NCI-H1048 (cell line): ENCODE measurements at regions not wholly inside any gene's neighbourhood (a gene's known extent, or its start where the extent isn't known, plus 50 kb on each side); places are given as distances from the start of the nearest gene placed in this dataset.

Source experiments
- DNase-seq: peaks from one replicate; lab custom pipeline; 2025; lab: John Stamatoyannopoulos, UW

DNA sequence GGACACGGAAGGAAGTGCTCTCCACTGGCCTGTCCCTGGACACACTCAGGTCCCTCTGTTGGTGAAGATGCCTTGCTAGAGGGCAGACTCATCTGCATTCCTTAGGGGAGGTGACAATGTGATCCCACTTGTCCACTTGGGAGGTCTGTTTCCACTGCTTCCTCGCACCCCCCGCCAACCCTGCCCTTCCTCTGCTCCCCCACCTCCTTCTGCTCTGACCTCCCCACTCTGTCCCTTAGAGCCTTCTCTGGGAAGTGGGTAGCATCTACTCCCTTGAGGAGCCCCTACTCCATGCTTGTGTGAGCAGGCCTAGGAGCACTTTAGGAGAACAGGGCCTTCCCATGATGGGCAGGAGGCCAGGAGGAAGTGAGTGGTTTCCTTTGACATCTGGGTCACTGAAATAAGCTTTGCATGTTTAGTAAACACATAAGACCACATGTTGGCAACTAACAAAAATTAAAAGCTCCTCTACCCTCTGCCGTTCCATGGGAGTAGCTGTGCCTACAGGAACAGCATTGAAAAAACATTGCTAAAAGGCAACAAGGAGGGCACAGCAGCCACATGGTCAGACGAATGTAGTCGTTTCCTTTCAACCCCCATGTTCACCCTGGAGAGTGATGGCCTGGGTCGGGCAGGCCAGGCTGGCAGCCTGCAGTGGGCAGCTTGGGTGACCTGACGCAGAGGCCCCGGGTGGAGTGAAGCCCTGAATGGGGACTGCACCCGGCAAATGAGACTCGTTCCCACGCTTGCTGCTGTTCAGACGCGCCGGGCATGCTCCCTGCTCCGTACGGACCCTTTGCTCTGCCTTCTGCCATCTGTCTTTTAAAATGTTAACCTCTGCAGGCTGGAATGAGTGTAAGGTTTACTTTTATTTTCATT, 634.0 kb downstream of the IRX1 start:
- no peak for DNase-seq

DNA sequence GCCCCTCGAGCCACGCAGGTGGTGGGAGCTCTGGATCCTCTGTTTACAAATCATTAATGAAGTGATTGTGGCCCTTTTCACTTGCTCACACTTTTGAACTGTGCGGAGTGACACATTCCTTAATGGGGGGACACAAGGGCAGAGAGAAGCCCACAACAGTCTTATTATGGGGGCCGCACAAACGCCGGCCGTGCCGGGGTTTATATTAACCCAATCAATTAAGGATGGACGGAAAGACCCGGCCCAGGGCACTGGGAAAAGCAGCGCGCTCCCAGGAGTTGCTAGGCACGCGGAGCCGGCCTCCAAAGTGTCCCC, 634.8 kb downstream of the IRX1 start:
- no peak for DNase-seq

DNA sequence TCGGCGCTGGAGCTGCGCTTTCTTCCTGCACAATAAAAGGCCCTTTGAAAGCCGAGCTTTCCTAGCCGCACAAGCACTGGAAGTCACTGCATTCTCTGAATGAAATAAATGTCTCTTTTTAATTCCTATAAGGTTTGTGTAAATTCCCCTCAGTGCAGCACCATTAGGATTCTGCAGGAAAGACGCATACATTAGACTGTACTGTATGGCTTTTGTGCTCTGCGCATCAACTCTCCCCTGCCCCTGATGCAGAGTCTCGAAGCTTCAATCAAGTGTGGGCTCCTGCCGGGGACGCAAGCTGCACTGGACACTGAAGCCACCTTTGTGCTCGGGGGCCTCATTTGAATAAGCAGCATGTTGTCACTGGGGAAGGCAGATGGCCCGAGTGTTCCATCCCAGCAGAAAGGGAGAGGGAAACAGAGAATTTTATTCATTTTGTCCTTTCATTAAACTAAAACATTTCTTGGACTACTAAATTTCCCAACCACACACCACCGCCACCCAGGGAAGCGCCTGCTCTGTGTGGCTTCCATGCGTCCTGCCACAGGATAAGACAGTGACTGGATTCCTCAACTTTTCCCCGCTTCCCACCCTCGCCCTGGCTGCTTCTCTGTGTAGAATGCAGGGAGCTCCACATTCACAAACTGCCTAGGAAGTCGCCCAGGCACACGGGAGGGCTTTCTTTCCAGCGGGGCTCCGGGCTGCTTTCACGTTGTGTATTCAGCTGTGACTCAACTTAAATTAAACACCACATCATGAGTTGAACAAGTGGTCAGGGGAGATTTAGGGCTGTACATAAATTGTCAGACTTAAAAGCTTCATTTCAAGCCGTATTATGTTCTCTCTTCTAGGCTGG, 635.4 kb downstream of the IRX1 start:
- DNase-seq = no peak

DNA sequence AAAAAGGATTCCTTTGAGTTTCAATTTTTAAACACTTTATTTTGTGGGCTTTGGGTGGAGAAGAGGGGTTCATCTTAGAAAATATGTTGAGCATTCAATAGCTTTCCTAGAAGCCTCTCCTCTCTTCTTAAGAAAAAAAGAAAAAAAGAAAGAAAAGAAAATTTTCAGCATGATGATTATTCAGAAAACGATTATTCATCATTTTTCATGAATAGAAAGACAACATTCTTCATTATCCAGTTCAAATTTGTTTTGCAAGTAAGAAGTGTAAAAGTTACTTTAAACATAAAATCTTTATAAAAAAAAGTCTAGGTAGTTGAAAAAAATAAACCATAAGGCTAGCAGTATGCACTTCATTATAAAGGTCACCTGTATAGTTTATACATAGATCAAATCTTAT, 636.5 kb downstream of the IRX1 start:
- DNase-seq = no peak

DNA sequence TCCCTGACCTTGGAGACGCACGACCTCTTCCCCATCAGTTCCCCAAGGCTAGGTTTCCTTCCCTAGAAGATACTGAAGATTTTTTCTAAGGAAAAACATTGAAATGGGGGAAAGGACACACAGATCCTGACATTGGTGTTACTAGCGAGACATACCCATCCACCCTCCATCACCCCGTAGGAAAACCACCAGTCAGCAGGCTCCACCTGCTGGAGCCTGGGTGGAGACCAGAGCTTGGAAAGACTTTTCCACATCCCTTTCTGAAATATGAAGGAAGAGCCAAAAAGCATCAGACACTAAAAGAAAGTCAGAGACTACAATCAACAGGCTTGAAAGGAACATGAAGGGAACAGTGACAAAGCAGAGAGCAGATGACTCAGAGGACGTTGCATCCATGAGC, 638.0 kb downstream of the IRX1 start:
- no peak for DNase-seq

DNA sequence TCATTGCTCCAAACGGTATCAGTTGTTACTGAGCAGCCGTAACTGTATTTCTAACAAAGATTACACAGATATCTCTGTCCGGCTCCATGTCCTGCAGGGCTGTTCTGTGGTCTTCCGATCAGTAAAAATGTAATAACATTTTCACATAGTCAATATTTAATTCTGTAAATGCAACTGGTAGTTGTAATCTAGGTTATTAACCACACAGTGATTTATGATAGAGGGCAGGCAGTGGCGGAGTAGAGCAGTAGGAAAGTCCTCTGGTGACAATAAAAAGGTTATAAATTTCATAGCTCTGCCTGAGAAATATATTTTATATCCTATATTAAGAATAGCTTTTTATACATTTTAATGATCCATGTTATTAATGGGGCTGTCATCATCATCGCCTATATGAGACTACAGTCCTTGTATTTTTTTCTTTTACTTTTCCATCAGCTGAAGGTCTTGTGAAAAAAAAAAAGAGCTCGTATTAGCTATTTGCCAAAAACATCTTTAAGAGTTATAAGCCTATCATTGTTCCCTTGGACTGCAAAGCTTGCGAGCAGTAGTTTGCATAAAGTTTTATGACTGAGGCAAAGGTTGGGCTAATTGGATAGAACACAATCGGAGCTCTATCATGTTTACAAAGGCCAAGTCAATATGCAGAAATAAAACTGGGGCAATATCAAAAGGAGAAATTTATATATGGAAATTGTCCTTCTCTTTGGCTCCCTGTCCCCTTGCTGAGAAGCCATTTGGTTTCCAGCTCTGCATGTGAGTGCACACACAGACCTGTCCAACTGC, 648.0 kb downstream of the IRX1 start:
- DNase-seq = peak; percentile 90

DNA sequence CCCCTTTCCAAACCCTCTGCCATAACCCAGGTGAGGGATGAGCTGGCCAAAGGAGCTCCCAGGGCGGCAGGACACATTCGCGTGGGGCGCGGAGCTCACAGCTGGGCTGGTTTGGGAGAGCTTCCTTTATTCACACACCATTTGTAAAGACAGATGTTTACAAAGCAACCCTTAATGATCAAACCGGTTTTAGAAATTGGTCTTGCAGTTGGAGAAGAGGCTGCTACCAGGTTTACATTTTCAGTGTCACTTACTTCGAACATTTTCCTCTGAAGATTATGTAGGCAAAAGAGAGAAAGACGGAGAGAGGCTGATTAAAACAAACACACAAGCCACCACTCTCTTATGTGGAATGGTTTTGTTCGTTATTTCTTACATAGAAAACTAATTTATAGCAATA, 648.7 kb downstream of the IRX1 start:
- peak; percentile 90 for DNase-seq

DNA sequence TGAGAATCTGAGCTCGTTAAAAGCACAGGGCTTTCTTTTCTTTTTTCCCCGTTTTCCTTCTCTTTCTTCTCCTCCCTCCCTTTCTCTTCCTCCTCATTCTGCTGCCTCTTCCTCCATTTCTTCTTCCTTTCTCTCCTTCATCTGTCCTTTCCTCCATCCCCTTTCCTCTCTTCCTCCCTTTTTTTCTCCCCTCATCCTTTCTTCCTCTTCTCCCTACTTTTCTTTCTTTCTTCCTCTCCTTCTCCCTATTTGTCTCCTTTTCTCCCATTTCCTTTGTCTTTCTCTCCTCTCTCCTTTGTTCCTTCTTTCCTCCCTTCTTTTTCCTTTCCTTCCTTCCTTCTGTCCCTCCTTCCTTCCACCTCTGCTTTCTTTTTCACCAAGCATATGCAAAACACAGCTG, 649.4 kb downstream of the IRX1 start:
- no peak for DNase-seq

DNA sequence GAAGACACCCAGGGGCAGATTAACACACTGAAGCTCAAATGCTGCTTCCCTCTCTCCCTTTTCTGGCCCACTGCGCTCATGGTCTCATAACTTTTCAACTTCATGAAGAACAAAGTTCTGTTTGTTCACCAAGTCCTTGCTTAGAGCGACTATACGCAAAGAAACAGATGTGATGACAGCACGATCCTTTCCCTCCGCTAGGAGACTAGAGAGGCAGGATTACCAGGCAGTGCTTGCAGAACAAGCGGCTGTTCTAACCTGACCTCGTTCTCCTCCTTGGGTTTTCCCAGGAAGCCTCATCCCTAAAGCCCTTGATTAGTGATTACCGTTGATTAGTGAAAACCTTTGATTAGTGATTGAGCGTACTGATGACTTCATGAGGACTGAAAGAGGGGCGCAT, 649.9 kb downstream of the IRX1 start:
- DNase-seq = peak; percentile 11

DNA sequence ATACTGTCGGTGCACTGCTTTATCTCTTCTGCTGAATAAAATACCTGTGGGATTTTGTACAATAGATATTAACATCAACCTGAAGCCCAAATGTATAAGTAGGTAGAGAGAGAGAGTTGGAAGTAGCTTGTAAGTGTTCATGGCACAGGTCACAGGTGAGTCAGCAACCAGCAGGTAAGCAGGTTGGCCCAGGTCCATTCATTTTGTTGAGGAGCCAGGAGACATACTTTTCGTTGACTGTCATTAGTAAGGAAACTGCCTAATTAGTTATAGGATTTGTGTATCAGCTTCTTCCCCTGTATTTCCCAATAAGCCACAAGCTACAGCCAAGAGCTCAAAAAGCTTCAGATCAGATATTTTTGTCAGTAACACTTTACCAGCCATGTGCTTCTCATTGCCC, 650.8 kb downstream of the IRX1 start:
- no peak for DNase-seq

DNA sequence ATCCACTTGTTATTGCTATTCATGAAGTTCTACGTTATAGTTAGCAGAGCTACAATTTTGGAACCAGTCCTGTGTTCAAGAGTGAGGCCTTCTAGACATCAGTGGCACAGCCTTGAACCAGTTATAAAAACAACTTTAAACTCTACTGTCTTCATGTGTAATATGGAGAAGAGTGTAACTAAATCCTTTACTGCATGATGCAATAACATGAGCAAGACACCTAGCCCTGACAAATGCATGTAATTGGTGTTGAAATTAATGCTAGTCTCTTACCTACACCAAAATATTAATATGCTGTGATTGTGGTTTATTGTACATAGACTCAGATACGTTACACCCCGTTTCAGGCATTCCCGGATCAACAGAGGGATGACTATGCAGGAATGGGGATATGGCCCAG, 654.6 kb downstream of the IRX1 start:
- DNase-seq = no peak

DNA sequence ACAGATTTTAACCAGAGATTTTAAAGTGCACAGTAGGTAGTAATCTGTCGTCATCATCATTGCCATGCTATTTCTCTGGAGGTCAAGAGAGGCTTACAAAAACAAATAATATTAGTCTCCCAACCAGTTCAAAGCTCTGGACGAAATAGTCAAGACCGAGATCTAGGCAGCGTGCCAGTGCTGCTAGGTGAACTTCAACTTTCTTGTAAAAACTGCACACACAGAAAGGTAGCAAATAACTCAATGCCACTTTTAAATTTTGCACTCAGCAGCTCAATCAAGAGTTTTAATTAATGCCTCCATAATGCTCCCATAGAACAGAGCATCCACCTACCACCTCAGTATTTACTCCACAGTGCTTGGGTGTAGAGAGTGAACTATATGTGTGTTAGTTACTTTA, 656.8 kb downstream of the IRX1 start:
- DNase-seq = no peak

DNA sequence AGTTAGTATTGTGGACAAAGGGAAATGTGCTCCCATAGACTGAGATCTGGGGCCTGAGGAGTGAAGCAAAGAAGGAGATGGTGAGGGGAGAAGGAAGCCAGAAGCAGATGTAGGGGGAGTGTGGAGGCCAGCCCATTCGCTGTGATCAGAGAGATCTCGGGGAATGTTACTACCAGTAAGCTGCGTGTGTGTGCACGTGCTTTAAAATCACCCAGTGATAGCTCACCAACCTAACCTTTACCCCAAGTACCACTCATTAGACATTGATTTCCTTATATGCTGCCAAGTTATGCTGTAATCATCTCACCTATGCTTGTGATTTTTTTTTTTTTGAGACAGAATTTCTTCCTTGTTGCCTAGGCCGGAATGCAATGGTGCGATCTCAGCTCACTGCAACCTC, 659.1 kb downstream of the IRX1 start:
- no peak for DNase-seq

DNA sequence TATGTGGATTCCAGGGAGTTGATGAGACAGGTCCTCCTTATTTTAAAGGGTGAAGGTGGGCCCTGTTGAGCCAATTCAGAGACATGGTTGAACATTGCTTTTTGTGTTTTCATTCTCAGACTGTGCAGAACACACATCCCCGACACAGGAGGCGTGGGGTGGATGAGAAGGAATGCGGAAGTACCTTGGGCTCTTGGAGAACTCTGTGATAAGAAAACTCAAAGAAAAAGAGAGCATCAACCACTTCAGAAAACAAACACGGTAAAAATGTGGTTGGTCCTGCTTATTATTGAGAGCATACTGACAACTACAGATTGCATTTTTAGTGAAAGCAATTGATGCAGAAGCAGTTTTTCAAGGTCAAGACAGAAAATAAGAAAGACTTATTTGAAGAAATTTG, 659.8 kb downstream of the IRX1 start:
- no peak for DNase-seq

DNA sequence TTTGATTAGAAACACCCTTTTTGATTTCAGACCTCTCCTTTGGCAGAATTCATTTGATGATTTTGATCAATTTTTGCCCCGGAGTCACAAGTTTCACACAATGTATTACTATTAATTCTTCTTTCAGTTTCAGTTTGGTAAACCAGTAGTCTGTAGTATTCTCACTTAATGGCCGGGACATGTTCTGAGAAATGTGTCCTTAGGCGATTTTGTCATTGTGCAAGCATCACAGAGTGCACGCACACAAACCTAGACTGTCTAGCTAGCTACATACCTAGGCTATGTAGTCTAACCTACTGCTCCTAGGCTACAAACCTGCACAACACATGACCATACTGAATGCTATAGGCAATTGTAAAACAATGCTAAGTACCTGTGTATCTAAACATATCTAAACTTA, 662.5 kb downstream of the IRX1 start:
- no peak for DNase-seq

DNA sequence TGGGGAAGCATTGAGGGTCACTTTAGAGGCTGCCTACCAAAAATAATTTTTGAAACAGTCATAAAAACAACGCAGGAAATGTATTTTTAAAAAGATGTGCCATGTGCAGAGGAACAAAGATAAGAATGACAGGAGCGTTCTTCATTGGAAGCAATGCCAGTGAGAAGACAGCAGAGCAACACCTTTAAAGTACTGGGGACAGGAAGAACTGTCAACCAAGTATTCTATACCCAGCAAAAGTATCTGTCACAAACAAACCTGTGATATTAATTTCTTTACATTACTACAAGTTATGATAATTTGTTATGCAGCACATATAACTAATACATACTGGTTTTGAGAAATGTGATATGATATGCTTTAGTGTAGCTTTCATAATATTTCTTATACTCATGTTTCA, 675.6 kb downstream of the IRX1 start:
- no peak for DNase-seq

DNA sequence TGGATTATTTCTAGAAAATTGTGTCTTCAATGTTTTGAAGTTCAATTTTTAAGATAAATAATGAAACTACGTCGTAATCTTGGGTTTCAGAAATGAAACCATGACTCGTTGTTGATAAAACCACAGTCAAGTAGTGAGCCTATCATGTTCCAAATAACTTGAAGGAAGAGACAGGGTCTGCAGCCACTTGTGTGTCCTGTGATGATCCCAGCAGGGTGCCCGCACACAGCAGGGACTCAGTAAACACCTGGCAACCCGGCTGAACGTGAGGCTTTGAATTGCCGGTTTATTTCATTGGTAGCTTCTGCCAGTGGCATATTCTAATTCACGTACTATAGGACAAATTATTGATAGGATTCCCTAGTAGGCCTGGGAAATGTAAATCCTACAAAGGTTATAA, 679.6 kb downstream of the IRX1 start:
- no peak for DNase-seq

DNA sequence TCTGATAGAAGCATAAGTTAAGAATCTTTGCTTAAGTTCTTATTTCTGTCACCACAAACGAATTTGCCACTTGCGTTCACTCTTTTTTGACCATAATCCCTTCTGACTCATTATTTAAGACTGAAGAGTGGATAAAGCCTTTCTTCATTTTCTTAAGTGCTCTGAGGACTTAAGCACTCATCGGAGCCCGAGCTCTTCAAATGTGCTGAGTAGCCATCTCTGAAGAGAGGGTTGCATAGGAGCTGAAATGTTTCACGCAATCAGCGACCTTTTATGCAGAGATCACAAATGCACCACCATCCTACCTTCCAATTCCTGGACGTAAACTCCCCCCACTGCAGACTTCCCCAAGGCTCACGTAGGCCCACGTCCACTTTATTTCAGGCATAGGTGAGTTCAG, 699.2 kb downstream of the IRX1 start:
- no peak for DNase-seq

DNA sequence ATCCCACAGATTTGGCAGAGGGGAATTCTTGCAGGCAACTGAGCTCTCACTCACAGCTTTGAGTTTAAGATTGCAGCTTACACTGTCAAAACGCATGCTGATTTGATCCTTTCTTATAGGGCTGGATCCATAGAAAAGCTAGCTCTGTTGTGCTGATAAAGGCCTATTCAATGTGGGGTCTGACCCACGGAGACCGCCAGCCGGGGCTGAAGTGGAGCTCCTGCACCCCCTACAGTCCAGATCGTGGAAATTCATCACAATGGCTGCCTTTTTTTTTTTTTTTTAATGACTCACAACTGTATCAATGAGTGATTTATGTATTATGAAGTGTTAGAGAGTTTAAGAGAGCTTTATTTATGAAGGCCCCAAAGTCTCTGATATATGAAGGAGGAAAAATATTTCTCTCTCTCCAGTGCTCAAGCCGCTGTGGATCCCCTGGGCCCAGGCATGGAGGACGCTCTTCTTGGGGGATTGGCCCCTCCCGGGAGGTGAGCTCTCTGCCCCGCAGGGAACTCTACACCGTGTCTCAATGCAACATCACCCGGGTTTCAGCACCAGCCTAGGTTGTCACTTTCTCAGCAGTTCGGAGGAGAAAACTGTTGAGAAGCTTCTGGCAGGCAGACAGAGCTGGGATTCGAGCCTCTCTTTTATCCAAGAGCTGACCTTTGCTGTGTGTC, 700.2 kb downstream of the IRX1 start:
- peak; percentile 54 for DNase-seq

DNA sequence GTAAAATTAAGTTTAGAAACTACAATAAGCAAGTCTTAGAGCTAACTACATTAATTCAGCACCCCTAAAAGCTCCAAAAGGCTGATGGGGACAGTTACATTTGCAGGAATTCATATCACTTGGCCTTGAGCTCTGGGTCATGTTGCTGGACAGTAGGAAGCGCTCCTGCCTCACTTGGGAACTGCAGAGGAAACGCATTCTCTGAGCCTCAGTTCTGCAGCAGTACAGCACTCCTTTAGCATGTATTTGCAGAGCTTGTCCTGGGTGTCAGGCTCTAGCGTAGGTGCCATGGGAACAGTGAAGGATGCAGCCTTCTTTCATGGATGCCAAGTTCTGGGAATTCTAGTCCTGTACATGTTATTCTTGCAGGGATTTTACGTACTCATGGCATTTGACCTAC, 710.4 kb downstream of the IRX1 start:
- no peak for DNase-seq

DNA sequence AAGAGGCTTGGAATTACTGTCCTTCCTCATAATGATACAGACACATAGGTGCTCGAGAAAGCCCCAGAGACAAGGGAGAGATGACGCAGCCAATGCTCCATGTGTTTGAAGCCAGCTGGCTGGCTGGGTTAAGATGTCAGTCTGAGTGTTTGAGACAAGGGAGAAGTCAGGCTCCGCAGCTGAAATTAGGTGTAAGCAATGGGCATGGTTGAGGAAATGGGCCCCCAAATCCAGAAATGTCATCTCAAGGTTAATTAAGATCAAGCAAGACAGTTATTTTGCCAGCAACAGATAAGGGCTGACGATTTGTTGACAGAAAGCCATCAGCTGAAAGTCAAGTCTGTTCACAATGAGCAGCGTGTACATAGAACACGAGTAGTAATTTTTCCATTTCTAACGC, 713.4 kb downstream of the IRX1 start:
- no peak for DNase-seq

DNA sequence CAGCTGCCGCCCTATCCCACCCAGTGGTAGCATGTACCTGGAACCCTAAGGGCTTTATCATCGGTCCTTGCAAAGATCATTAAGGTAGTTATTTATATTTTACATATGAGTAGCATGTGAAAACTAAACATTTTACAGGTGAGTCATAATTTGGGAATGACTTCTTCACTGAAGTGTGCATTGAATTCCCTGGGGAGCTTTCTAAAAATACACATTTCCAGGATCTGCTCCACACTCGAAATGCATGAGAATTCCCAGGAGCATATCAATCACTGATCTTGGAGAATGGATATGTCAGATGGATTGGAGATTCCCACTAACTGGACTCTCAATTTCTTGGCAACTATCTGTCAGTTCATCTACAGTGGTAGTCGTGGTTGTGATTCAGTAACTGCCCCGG, 717.5 kb downstream of the IRX1 start:
- no peak for DNase-seq
